Stimulated activated naive B cell treated with anti-CD40 and anti-IgM and Interleukin-4, amounts not matched to agents 10 μg/mL and 1 μg/mL and 100 μg/mL, for 72 hours (primary cell): ENCODE measurements at regions not wholly inside any gene's neighbourhood (a gene's known extent, or its start where the extent isn't known, plus 50 kb on each side); places are given as distances from the start of the nearest gene placed in this dataset.

ENCODE experiments used
- ATAC-seq, 2 donors: fragments of 150-1000 bp; cut with Tn5 transposase; replicated peaks; 2 replicates each; pipeline ENCODE4 v1.10.0; 2021; ENCODE audit warnings: moderate library complexity in 1 of 2
- DNase-seq: peaks from one replicate; pipeline ENCODE4 v3.0.0; 2021
- H3K27ac Mint-ChIP-seq: one replicate; pipeline ENCODE4 v1.8.0; 2022; ENCODE audit warnings: mild to moderate bottlenecking, mixed read lengths
- H3K27me3 Mint-ChIP-seq, 2 donors: one replicate each; pipeline ENCODE4 v1.8.0; 2022; ENCODE audit warnings: mixed read lengths in 2 of 2
- H3K36me3 Mint-ChIP-seq, 2 donors: one replicate each; pipeline ENCODE4 v1.8.0; 2022; ENCODE audit warnings: mixed read lengths in 2 of 2, mild to moderate bottlenecking in 1 of 2
- H3K4me1 Mint-ChIP-seq, 2 donors: one replicate each; pipeline ENCODE4 v1.8.0; 2022; ENCODE audit warnings: mixed read lengths in 2 of 2, mild to moderate bottlenecking in 1 of 2
- H3K4me3 Mint-ChIP-seq, 2 donors: one replicate each; pipeline ENCODE4 v1.8.0; 2022; ENCODE audit warnings: mild to moderate bottlenecking in 2 of 2, mixed read lengths in 2 of 2, moderate library complexity in 1 of 2
- H3K9me3 Mint-ChIP-seq, 2 donors: one replicate each; pipeline ENCODE4 v1.8.0; 2022; ENCODE audit warnings: mixed read lengths in 2 of 2, mild to moderate bottlenecking in 1 of 2

- Mint-ChIP-seq H3K27me3 (no peaks in the 10 kb centered on the region), H3K36me3 (peaks cover 9 to 14% of the 10 kb centered on the region in 2 donors), H3K27ac (peak overlapping the region; percentile 81), H3K4me3 (no peak overlapping the region), H3K4me1 (peaks cover 34 to 59% of the 10 kb centered on the region in 2 donors), H3K9me3 (peaks cover 2 to 4% of the 10 kb centered on the region in 2 donors)
- ATAC-seq, result peak; percentile 63 to 64
- no peak for DNase-seq
Observed at GRCh38 chrX:10052906-10053625, 85.9 kb downstream of the CLDN34 start.

GRCh38 chrX:10054396-10054795 lies 87.2 kb downstream of the CLDN34 start:
- no peaks in the 10 kb centered on the region for H3K27me3 Mint-ChIP-seq
- H3K4me1 Mint-ChIP-seq, result peaks cover 42 to 70% of the 10 kb centered on the region in 2 donors

GRCh38 chrX:10055430-10055829 lies 88.3 kb downstream of the CLDN34 start:
- ATAC-seq (peak; percentile 90 to 93), DNase-seq (peak; percentile 62)
- Mint-ChIP-seq H3K27ac (peak overlapping the region; percentile 88), H3K4me1 (peaks cover 41 to 69% of the 10 kb centered on the region in 2 donors), H3K9me3 (peaks cover 4 to 8% of the 10 kb centered on the region in 2 donors), H3K36me3 (peaks cover 13 to 26% of the 10 kb centered on the region in 2 donors), H3K4me3 (no peak overlapping the region), H3K27me3 (no peaks in the 10 kb centered on the region)

More at GRCh38 chrX:10054396-10054795, 87.2 kb downstream of the CLDN34 start:
- Mint-ChIP-seq H3K27ac (peak overlapping the region; percentile 88), H3K36me3 (peaks cover 9 to 19% of the 10 kb centered on the region in 2 donors), H3K4me3 (no peak overlapping the region), H3K9me3 (peaks cover 2 to 4% of the 10 kb centered on the region in 2 donors)
- no peak for DNase-seq
- no peak for ATAC-seq

- H3K9me3 Mint-ChIP-seq, result peaks cover 2 to 4% of the 10 kb centered on the region in 2 donors
- peaks cover 32 to 49% of the 10 kb centered on the region in 2 donors for H3K4me1 Mint-ChIP-seq
- H3K4me3 Mint-ChIP-seq, result peak overlapping the region in 1 of 2 donors; percentile 5
- no peak overlapping the region for H3K27ac Mint-ChIP-seq
- H3K36me3 Mint-ChIP-seq, result peaks cover 26 to 29% of the 10 kb centered on the region in 2 donors
- ATAC-seq, result peak; percentile 81 to 89
- no peak for DNase-seq
- peaks cover 0 to 9% of the 10 kb centered on the region in 2 donors for H3K27me3 Mint-ChIP-seq
Observed at GRCh38 chrX:10062352-10062751, 94.4 kb upstream of the CLCN4 start.

GRCh38 chrX:10062980-10063379 lies 93.8 kb upstream of the CLCN4 start:
- Mint-ChIP-seq H3K27me3 (peaks cover 0 to 9% of the 10 kb centered on the region in 2 donors), H3K4me3 (no peak overlapping the region), H3K36me3 (peaks cover 29 to 34% of the 10 kb centered on the region in 2 donors), H3K9me3 (peaks cover 2 to 4% of the 10 kb centered on the region in 2 donors), H3K4me1 (peaks cover 33 to 49% of the 10 kb centered on the region in 2 donors), H3K27ac (no peak overlapping the region)
- no peak for ATAC-seq
- DNase-seq, result no peak

- Mint-ChIP-seq H3K27ac (no peak overlapping the region), H3K4me3 (no peak overlapping the region), H3K4me1 (peaks cover 28 to 46% of the 10 kb centered on the region in 2 donors), H3K9me3 (peaks cover 2 to 4% of the 10 kb centered on the region in 2 donors), H3K27me3 (peaks cover 0 to 9% of the 10 kb centered on the region in 2 donors), H3K36me3 (peaks cover 31 to 32% of the 10 kb centered on the region in 2 donors)
- no peak for DNase-seq
- no peak for ATAC-seq
Observed at GRCh38 chrX:10064736-10065135, 92.0 kb upstream of the CLCN4 start.

GRCh38 chrX:10070714-10071436 lies 85.9 kb upstream of the CLCN4 start:
- H3K4me3 Mint-ChIP-seq, result no peak overlapping the region
- peaks cover 31 to 37% of the 10 kb centered on the region in 2 donors for H3K36me3 Mint-ChIP-seq
- ATAC-seq (no peak), DNase-seq (no peak)
- peak overlapping the region; percentile 31 for H3K27ac Mint-ChIP-seq
- H3K9me3 Mint-ChIP-seq, result no peaks in the 10 kb centered on the region
- H3K27me3 Mint-ChIP-seq, result peaks cover 0 to 7% of the 10 kb centered on the region in 2 donors
- peaks cover 9 to 35% of the 10 kb centered on the region in 2 donors for H3K4me1 Mint-ChIP-seq

- Mint-ChIP-seq H3K27me3 (peaks cover 0 to under 1% of the 10 kb centered on the region in 2 donors), H3K27ac (no peak overlapping the region), H3K4me1 (peaks cover 7 to 27% of the 10 kb centered on the region in 2 donors), H3K9me3 (no peaks in the 10 kb centered on the region), H3K4me3 (no peak overlapping the region), H3K36me3 (peaks cover 26 to 30% of the 10 kb centered on the region in 2 donors)
- no peak for DNase-seq
- ATAC-seq, result no peak
Observed at GRCh38 chrX:10071451-10072144, 85.2 kb upstream of the CLCN4 start.

- DNase-seq (no peak), ATAC-seq (no peak)
- no peak overlapping the region for H3K27ac Mint-ChIP-seq
- H3K4me3 Mint-ChIP-seq, result no peak overlapping the region
- H3K9me3 Mint-ChIP-seq, result no peaks in the 10 kb centered on the region
- H3K36me3 Mint-ChIP-seq, result peaks cover 19 to 22% of the 10 kb centered on the region in 2 donors
- H3K27me3 Mint-ChIP-seq, result no peaks in the 10 kb centered on the region
- H3K4me1 Mint-ChIP-seq, result peaks cover 8 to 32% of the 10 kb centered on the region in 2 donors
Observed at GRCh38 chrX:10072786-10073568, 83.8 kb upstream of the CLCN4 start.

GRCh38 chrX:10073671-10074070 lies 83.1 kb upstream of the CLCN4 start:
- Mint-ChIP-seq H3K36me3 (peaks cover 19 to 22% of the 10 kb centered on the region in 2 donors), H3K9me3 (no peaks in the 10 kb centered on the region), H3K4me3 (no peak overlapping the region), H3K27ac (no peak overlapping the region), H3K4me1 (peaks cover 8 to 30% of the 10 kb centered on the region in 2 donors), H3K27me3 (no peaks in the 10 kb centered on the region)
- ATAC-seq (no peak), DNase-seq (no peak)

GRCh38 chrX:10074241-10074941 lies 82.4 kb upstream of the CLCN4 start:
- Mint-ChIP-seq H3K27ac (no peak overlapping the region), H3K36me3 (peaks cover 21% of the 10 kb centered on the region in 2 donors), H3K9me3 (no peaks in the 10 kb centered on the region), H3K27me3 (no peaks in the 10 kb centered on the region), H3K4me1 (peaks cover 7 to 23% of the 10 kb centered on the region in 2 donors), H3K4me3 (no peak overlapping the region)
- DNase-seq (no peak), ATAC-seq (no peak)

- no peak for ATAC-seq
- no peak overlapping the region for H3K27ac Mint-ChIP-seq
Observed at GRCh38 chrX:10076765-10077164, 80.0 kb upstream of the CLCN4 start.

More at GRCh38 chrX:10076765-10077164, 80.0 kb upstream of the CLCN4 start:
- no peak overlapping the region for H3K4me3 Mint-ChIP-seq
- H3K27me3 Mint-ChIP-seq, result no peaks in the 10 kb centered on the region
- peaks cover 4 to 17% of the 10 kb centered on the region in 2 donors for H3K4me1 Mint-ChIP-seq
- no peak for DNase-seq
- H3K36me3 Mint-ChIP-seq, result peaks cover 15 to 16% of the 10 kb centered on the region in 2 donors
- no peaks in the 10 kb centered on the region for H3K9me3 Mint-ChIP-seq
